OCI-LY7 (cell line): ENCODE measurements at regions not wholly inside any gene's neighbourhood (a gene's known extent, or its start where the extent isn't known, plus 50 kb on each side); places are given as distances from the start of the nearest gene placed in this dataset.

Source experiments
- BruUV-seq: library from RNA; stranded (reverse); fragments of 400-500 nt; replicated peaks from 2 replicates; lab custom pipeline; 2021; lab: Mats Ljungman, UMichigan
- CTCF ChIA-PET: fragments of 300-600 bp; sonication (Branson Sonifier 250); formaldehyde crosslinking; loops from one replicate; lab custom pipeline; 2022; ENCODE audit warnings: antibody characterized with exemption; ENCODE audit not compliant: unreplicated experiment; lab: Charles Lee
- POLR2A ChIA-PET: fragments of 300-600 bp; sonication (Branson Sonifier 250); formaldehyde crosslinking; loops from one replicate; lab custom pipeline; 2022; ENCODE audit warnings: antibody characterized with exemption; lab: Charles Lee
- DNase-seq: peaks from one replicate; pipeline ENCODE4 v3.0.0-alpha.2; 2015; ENCODE audit warnings: low spot score
- H2AFZ ChIP-seq: fragments of 200-600 bp; sonication (generic), shearing (Covaris generic); 2 replicates; pipeline ENCODE4 v1.6.1; 2014; ENCODE audit warnings: mild to moderate bottlenecking, antibody characterized with exemption, low read length, moderate library complexity
- H3K27ac ChIP-seq: fragments of 200-600 bp; sonication (generic); 2 replicates; pipeline ENCODE4 v1.5.1; 2014; ENCODE audit warnings: mixed run types, low read depth, mild to moderate bottlenecking, moderate library complexity, low read length, inconsistent platforms; ENCODE audit not compliant: poor library complexity, severe bottlenecking
- H3K36me3 ChIP-seq: fragments of 200-600 bp; sonication (generic); 2 replicates; pipeline ENCODE4 v1.6.1; 2014; ENCODE audit warnings: mild to moderate bottlenecking, antibody characterized with exemption, low read length, moderate library complexity, mixed read lengths; ENCODE audit not compliant: insufficient read depth
- H3K4me1 ChIP-seq: fragments of 200-600 bp; sonication (generic); 2 replicates; pipeline ENCODE4 v1.5.1; 2014; ENCODE audit warnings: mild to moderate bottlenecking, low read length; ENCODE audit not compliant: insufficient read depth, poor library complexity, severe bottlenecking
- H3K4me2 ChIP-seq: fragments of 200-600 bp; sonication (generic); 2 replicates; pipeline ENCODE4 v1.6.1; 2014; ENCODE audit warnings: mild to moderate bottlenecking, low read length
- H3K4me3 ChIP-seq: fragments of 200-600 bp; sonication (generic); 2 replicates; pipeline ENCODE4 v1.5.1; 2014; ENCODE audit warnings: mild to moderate bottlenecking, low read depth, low read length; ENCODE audit not compliant: poor library complexity, severe bottlenecking
- H3K79me2 ChIP-seq: fragments of 200-600 bp; sonication (generic); 2 replicates; pipeline ENCODE4 v1.6.1; 2016; ENCODE audit warnings: low read depth, mild to moderate bottlenecking, low read length, moderate library complexity, mixed read lengths; ENCODE audit not compliant: insufficient read depth
- H3K9me2 ChIP-seq: fragments of 200-600 bp; sonication (generic); 2 replicates; pipeline ENCODE4 v1.6.1; 2016; ENCODE audit warnings: mild to moderate bottlenecking, low read length, mixed read lengths; ENCODE audit not compliant: insufficient read depth
- H3K9me3 ChIP-seq: fragments of 200-600 bp; sonication (generic); 2 replicates; pipeline ENCODE4 v1.6.1; 2014; ENCODE audit warnings: mild to moderate bottlenecking, mixed run types, low read length, mixed read lengths
- H4K20me1 ChIP-seq: fragments of 200-600 bp; sonication (generic); 2 replicates; pipeline ENCODE4 v1.6.1; 2014; ENCODE audit warnings: mild to moderate bottlenecking, antibody characterized with exemption, low read length, moderate library complexity, mixed read lengths; ENCODE audit not compliant: insufficient read depth
- CTCF ChIP-seq: fragments of 200-600 bp; sonication (generic); conservative IDR thresholded peaks from 2 replicates; pipeline ENCODE4 v1.5.1; 2014; ENCODE audit warnings: mild to moderate bottlenecking, antibody characterized with exemption, low read length, moderate library complexity, mixed read lengths
- EZH2phosphoT487 ChIP-seq: fragments of 200-600 bp; sonication (generic); IDR thresholded peaks from 2 replicates; pipeline ENCODE4 v1.6.1; 2018; ENCODE audit warnings: low read depth, borderline replicate concordance, mild to moderate bottlenecking, mixed run types, antibody characterized with exemption, low read length, moderate library complexity, mixed read lengths
- intact Hi-C: fragments of 100-400 bp; cut with micrococcal nuclease; formaldehyde crosslinking; loops from one replicate; pipeline ENCODE4 v1.10.0; 2022; ENCODE audit not compliant: unreplicated experiment

GRCh38 chr1:98460136-98460535 lies 201.4 kb upstream of the SNX7 start:
- POLR2A ChIA-PET: interaction anchor here (1.3 kb wide), 1 partner anchor 8 kb away, joined by 5 read pairs; no protein-coding TSS in a partner anchor
- no peak overlapping the region for H3K27ac ChIP-seq
- no peaks in the 10 kb centered on the region for H3K9me3 ChIP-seq
- H2AFZ ChIP-seq: no peak overlapping the region
- no peaks in the 10 kb centered on the region for H3K36me3 ChIP-seq
- no peaks in the 10 kb centered on the region for H4K20me1 ChIP-seq
- DNase-seq: no peak
- BruUV-seq: no TSS peak
- no peak overlapping the region for H3K4me3 ChIP-seq
- no peaks in the 10 kb centered on the region for H3K4me1 ChIP-seq
- intact Hi-C loops: no loop called here
- CTCF ChIA-PET: no interaction called here
- TF ChIP-seq CTCF (no peak), EZH2phosphoT487 (no peak)
- no peaks in the 10 kb centered on the region for H3K9me2 ChIP-seq
- no peaks in the 10 kb centered on the region for H3K79me2 ChIP-seq
- no peak overlapping the region for H3K4me2 ChIP-seq

GRCh38 chr1:98459486-98459870 lies 202.0 kb upstream of the SNX7 start:
- ChIA-PET CTCF (no interaction called here), POLR2A (interaction anchor here (0.6 to 1.3 kb wide), 3 partner anchors 9 to 1132 kb away, joined by 3 to 5 read pairs (median 3); no protein-coding TSS in a partner anchor)
- Histone ChIP-seq H3K9me2 (no peaks in the 10 kb centered on the region), H3K79me2 (no peaks in the 10 kb centered on the region), H3K9me3 (no peaks in the 10 kb centered on the region), H4K20me1 (no peaks in the 10 kb centered on the region), H3K4me3 (no peak overlapping the region), H3K4me1 (no peaks in the 10 kb centered on the region), H3K4me2 (no peak overlapping the region), H2AFZ (no peak overlapping the region), H3K36me3 (no peaks in the 10 kb centered on the region), H3K27ac (no peak overlapping the region)
- TF ChIP-seq CTCF (no peak), EZH2phosphoT487 (no peak)
- DNase-seq: no peak
- intact Hi-C loops: no loop called here
- BruUV-seq: no TSS peak
